MCF 10A (cell line): ENCODE measurements at regions not wholly inside any gene's neighbourhood (a gene's known extent, or its start where the extent isn't known, plus 50 kb on each side); places are given as distances from the start of the nearest gene placed in this dataset.

Experiments
- BruUV-seq: library from RNA; stranded (reverse); fragments of 400-500 nt; replicated peaks from 2 replicates; lab custom pipeline; 2021; lab: Mats Ljungman, UMichigan
- CTCF ChIA-PET: fragments of 300-600 bp; sonication (Branson Sonifier 250); formaldehyde crosslinking; extraction: SDS; loops from one replicate; lab custom pipeline; 2021; ENCODE audit warnings: antibody characterized with exemption, inconsistent platforms; lab: Yijun Ruan, JAX
- POLR2A ChIA-PET: fragments of 300-600, 350-650 bp; sonication (Branson Sonifier 250); formaldehyde crosslinking; extraction: SDS; loops from one replicate; lab custom pipeline; 2020; ENCODE audit warnings: antibody characterized with exemption, inconsistent platforms; lab: Yijun Ruan, JAX
- DNase-seq: peaks from one replicate; pipeline ENCODE4 v3.0.0-alpha.2; 2018; ENCODE audit not compliant: unreplicated experiment
- H3K27ac Mint-ChIP-seq: one replicate; pipeline ENCODE4 v1.8.0; 2022; ENCODE audit warnings: mild to moderate bottlenecking, low read depth, mixed read lengths; ENCODE audit not compliant: unreplicated experiment
- H3K27me3 Mint-ChIP-seq: one replicate; pipeline ENCODE4 v1.8.0; 2022; ENCODE audit warnings: mixed read lengths; ENCODE audit not compliant: insufficient read depth, unreplicated experiment
- H3K36me3 Mint-ChIP-seq: one replicate; pipeline ENCODE4 v1.8.0; 2022; ENCODE audit warnings: mild to moderate bottlenecking, moderate library complexity, mixed read lengths; ENCODE audit not compliant: insufficient read depth, unreplicated experiment
- H3K4me1 Mint-ChIP-seq: one replicate; pipeline ENCODE4 v1.8.0; 2022; ENCODE audit warnings: mixed read lengths; ENCODE audit not compliant: insufficient read depth, unreplicated experiment
- H3K4me3 Mint-ChIP-seq: one replicate; pipeline ENCODE4 v1.8.0; 2022; ENCODE audit warnings: mild to moderate bottlenecking, moderate library complexity, mixed read lengths; ENCODE audit not compliant: unreplicated experiment
- H3K9me3 Mint-ChIP-seq: one replicate; pipeline ENCODE4 v1.8.0; 2022; ENCODE audit warnings: mixed read lengths; ENCODE audit not compliant: unreplicated experiment
- intact Hi-C: fragments of 100-400 bp; cut with micrococcal nuclease; formaldehyde crosslinking; loops from 2 replicates; pipeline ENCODE4 v1.14.1; 2022
- TF ChIP-seq, protein P1 (sequence below): fragments of 200-600 bp; IDR thresholded peaks from one replicate; pipeline ENCODE4 v1.8.0; 2022; ENCODE audit warnings: antibody characterized with exemption, mild to moderate bottlenecking; ENCODE audit not compliant: unreplicated experiment

GRCh38 chr13:104993708-104994107 is 1541.8 kb downstream of the EFNB2 start:
- BruUV-seq = no TSS peak
- TF ChIP-seq, protein P1, sequence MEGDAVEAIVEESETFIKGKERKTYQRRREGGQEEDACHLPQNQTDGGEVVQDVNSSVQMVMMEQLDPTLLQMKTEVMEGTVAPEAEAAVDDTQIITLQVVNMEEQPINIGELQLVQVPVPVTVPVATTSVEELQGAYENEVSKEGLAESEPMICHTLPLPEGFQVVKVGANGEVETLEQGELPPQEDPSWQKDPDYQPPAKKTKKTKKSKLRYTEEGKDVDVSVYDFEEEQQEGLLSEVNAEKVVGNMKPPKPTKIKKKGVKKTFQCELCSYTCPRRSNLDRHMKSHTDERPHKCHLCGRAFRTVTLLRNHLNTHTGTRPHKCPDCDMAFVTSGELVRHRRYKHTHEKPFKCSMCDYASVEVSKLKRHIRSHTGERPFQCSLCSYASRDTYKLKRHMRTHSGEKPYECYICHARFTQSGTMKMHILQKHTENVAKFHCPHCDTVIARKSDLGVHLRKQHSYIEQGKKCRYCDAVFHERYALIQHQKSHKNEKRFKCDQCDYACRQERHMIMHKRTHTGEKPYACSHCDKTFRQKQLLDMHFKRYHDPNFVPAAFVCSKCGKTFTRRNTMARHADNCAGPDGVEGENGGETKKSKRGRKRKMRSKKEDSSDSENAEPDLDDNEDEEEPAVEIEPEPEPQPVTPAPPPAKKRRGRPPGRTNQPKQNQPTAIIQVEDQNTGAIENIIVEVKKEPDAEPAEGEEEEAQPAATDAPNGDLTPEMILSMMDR = no peak
- Mint-ChIP-seq H3K27me3 (no peaks in the 10 kb centered on the region), H3K4me3 (no peak overlapping the region), H3K9me3 (no peaks in the 10 kb centered on the region), H3K36me3 (no peaks in the 10 kb centered on the region), H3K27ac (no peak overlapping the region), H3K4me1 (no peaks in the 10 kb centered on the region)
- no peak for DNase-seq
- CTCF ChIA-PET = interaction anchor here (0.9 kb wide), 1 partner anchor 10 kb away, joined by 3 read pairs; no protein-coding TSS in a partner anchor
- intact Hi-C loops = no loop called here
- POLR2A ChIA-PET = interaction anchor here (0.6 kb wide), 2 partner anchors 22 to 691 kb away, joined by 3 read pairs; no protein-coding TSS in a partner anchor

DNA sequence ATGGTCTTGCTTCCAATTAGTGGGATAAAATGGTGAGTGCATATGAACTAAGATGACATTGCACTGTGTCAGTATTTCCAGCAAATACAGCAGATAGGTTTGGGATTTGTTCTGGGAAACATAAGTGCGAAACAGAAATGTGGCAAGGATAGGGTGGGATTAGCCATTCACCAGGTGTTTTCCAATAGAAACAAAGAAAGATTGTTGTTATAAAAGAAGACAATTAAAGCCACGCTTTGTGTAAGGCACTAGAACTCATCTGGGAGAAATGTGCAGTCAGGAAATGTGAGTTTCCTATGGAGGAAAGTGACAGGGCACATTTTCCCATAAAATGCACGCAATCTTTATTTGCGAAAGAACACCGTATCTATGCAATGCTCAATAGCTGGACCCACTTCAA is 1547.8 kb downstream of the EFNB2 start:
- H3K4me1 Mint-ChIP-seq = peaks cover 11% of the 10 kb centered on the region
- intact Hi-C loops = no loop called here
- H3K4me3 Mint-ChIP-seq = no peak overlapping the region
- H3K27me3 Mint-ChIP-seq = no peaks in the 10 kb centered on the region
- DNase-seq = no peak
- H3K27ac Mint-ChIP-seq = no peak overlapping the region
- ChIA-PET CTCF (no interaction called here), POLR2A (no interaction called here)
- TF ChIP-seq, protein P1 = no peak
- H3K36me3 Mint-ChIP-seq = peaks cover 6% of the 10 kb centered on the region
- no TSS peak for BruUV-seq
- H3K9me3 Mint-ChIP-seq = no peaks in the 10 kb centered on the region

DNA sequence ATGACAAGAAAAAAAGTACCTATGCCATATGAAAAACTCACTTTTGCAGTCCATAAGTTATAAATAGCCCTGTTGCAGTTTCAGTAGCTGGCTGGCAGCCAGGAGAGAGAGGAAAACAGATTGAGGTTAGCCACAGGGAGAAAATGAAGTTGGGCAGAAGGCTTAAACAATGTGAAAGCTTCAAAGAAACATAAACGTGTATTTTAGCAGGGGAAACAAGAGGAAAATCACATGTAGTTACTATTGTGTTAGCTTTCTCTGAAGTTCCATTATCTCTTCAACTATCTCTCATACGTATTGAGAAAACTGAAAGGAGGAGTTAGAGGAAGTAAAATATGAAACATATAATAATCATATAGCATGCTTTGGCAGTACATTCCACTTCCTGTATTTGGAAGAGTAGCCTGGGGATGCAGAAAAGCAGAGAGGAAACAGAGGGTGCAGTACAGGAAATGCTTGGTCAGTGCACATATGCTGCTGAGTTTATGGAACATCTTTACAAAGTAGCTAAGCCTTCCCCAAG is 1551.1 kb downstream of the EFNB2 start:
- BruUV-seq = no TSS peak
- intact Hi-C loops = no loop called here
- POLR2A ChIA-PET = interaction anchor here (0.6 to 1.1 kb wide), 3 partner anchors 31 to 804 kb away, joined by 3 read pairs; no protein-coding TSS in a partner anchor
- Mint-ChIP-seq H3K27ac (peak overlapping the region; percentile 79), H3K36me3 (peaks cover 6% of the 10 kb centered on the region), H3K9me3 (no peaks in the 10 kb centered on the region), H3K4me3 (peak overlapping the region; percentile 18), H3K4me1 (peaks cover 11% of the 10 kb centered on the region), H3K27me3 (no peaks in the 10 kb centered on the region)
- TF ChIP-seq, protein P1 = no peak
- DNase-seq = peak; percentile 62
- CTCF ChIA-PET = no interaction called here

DNA sequence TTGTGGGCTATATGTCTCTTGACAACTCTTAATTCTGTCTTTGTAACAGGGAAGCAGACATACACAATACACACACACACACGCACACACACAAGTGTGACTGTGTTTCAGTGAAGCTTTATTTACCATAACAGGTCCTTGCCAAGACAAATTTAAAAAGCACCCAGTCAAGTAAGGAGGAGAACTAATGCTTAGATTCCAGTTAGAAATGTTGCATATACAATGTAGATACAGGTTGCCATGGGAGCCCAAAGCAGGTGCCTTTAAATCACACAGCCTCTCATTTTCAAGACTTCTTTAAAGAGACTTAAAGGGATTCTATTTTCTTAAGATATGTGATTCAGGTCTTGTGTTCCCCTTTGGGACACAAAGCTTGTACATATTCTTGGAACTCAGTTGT is 1551.9 kb downstream of the EFNB2 start:
- Mint-ChIP-seq H3K4me1 (peaks cover 11% of the 10 kb centered on the region), H3K36me3 (peaks cover 6% of the 10 kb centered on the region), H3K9me3 (no peaks in the 10 kb centered on the region), H3K27ac (no peak overlapping the region), H3K4me3 (no peak overlapping the region), H3K27me3 (no peaks in the 10 kb centered on the region)
- POLR2A ChIA-PET = interaction anchor here (0.6 to 1.1 kb wide), 2 partner anchors 147 to 804 kb away, joined by 3 read pairs; no protein-coding TSS in a partner anchor
- DNase-seq = no peak
- intact Hi-C loops = no loop called here
- no TSS peak for BruUV-seq
- CTCF ChIA-PET = no interaction called here
- TF ChIP-seq, protein P1 = no peak
